SH-SY5Y (cell line): ENCODE measurements at regions not wholly inside any gene's neighbourhood (a gene's known extent, or its start where the extent isn't known, plus 50 kb on each side); places are given as distances from the start of the nearest gene placed in this dataset.

Experiments used
- GATA2 ChIP-seq: IDR thresholded peaks from 2 replicates; pipeline ENCODE4 v1.6.1; 2011; ENCODE audit warnings: mild to moderate bottlenecking, low read depth, low read length
- GATA3 ChIP-seq: IDR thresholded peaks from 2 replicates; pipeline ENCODE4 v1.6.1; 2011; ENCODE audit warnings: low read depth, mild to moderate bottlenecking, low read length, moderate library complexity

GRCh38 chr5:135254183-135254582 is 144.8 kb downstream of the MACROH2A1 start:
- TF ChIP-seq GATA3 (no peak), GATA2 (no peak)

- TF ChIP-seq GATA3 (no peak), GATA2 (peak; percentile 62)
Measured at GRCh38 chr5:135253601-135254178, 145.3 kb downstream of the MACROH2A1 start.

DNA sequence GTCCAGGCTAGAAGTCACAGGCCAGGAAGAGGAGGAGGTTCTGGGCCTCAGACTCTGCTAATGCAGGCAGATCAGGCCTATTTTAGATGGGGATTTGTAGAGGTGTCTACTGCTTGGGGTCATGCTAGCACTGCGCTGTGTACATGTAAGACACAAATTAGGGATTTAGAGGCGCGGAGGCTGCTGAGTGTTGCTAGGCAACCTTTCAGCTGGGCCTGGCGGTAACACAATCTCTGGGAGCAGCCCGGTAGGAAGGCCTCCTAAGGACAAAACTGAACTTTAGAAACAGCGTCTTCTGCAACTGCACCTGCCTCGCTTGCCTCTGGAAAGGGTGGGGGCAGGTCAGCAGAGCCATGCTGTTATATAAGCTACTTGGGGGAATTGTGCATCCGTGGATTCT is 147.9 kb downstream of the MACROH2A1 start:
- TF ChIP-seq GATA2 (no peak), GATA3 (no peak)

DNA sequence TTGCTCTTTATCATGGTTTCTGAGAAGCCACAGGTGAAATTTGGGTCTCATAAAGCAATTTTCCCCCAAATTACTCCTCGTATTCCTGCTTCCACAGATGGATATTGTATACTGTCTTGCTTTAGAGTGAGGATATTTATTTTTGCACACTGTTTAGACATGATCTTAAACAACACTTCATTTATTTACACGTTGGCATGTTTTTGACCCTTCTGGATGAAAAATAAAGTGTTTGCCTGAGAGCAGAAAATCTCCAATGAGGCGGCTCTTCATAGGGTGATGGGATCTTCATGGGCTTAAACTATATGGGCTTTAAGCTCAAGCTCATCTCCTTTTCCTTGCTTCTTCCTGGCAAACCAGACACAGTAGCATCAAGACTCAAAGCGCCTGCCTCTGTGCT is 148.4 kb downstream of the MACROH2A1 start:
- TF ChIP-seq GATA2 (no peak), GATA3 (no peak)

DNA sequence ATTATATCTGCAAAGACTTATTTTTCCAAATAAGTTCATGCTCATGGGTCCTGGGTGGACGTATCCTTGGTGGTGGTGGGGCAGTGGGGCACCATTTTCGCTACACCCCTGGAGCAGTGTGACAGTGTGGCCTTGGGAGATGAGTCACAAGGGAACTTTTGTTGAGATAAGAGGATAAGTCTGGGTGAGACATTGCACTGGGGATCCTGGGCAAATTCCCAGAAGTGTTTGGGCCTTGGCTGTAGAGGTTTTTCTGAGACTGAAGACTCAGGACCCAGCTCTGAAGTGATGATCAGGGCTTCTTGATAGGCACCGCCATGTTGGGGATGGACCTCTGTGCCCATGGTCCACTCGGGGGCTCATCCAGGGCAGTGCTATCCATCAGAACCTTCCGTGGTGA is 149.4 kb downstream of the MACROH2A1 start:
- TF ChIP-seq GATA2 = no peak
- TF ChIP-seq GATA3 = no peak

- TF ChIP-seq GATA2 (no peak), GATA3 (no peak)
Measured at GRCh38 chr5:135248801-135249231, 150.2 kb downstream of the MACROH2A1 start.

GRCh38 chr5:135246923-135247795 is 151.9 kb downstream of the MACROH2A1 start:
- TF ChIP-seq GATA3 (no peak), GATA2 (no peak)

DNA sequence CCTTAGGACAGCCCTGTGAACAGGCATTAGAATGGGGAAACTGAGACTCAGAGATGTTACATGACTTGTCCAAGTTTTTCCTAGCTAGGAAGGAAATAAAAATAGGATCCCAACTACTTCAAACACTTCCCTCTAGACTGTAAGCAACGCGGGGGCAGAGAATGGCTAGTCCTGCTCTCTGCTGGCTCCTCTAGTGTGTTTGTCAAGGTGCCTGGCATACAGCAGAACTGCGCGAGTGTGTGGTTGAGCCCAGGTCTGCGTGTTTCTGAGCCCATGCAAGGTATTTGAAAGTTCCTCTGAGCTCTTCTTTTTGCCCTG is 152.5 kb downstream of the MACROH2A1 start:
- TF ChIP-seq GATA2 (no peak), GATA3 (no peak)

DNA sequence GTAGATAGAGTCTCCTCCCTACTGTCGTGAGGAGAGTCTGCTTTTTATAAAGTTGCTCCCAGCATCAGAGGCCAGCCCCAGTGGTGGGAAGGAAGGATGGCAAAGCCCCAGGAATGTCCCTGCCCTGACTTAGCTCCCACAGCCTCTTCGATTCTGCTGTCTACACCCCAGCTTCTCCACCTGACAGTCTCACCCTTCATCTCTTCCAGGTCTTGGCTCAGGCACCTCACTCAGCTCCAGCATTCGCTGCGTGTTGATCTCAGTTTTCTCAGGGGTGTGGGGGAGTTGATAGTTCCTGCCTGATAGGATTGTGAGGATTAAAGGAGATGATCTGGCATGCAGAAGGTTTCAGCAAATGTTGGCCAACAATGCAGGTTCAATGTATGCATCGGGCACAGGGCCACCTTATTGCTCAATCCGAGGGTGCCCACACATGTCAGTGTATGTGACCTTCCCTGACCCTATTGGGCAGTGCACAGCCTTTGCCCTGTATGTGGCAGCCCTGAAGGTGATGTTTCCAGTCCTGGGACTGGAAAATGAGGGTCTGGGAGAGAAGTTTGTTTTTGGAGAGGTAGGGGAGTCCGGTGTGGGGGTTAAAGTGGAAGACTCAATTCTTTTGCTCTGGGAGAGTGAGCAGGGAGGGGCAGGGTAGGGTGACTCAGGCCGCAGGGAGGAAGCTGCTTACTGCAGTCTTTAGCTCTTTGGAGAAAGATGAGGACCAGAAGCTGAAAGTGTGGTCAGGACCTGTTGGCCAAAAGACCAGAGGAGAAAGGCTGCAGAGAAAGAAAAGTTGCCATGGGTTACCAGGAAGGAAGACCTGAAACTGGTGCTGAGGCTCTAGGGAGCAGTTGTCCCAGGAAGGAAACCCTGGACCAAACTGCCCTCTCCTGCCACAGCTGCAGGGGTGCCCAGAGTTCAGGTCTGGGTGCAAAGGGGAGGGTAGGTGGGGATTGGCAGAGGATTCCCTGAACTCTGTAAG is 153.2 kb downstream of the MACROH2A1 start:
- TF ChIP-seq GATA2 (no peak), GATA3 (no peak)

DNA sequence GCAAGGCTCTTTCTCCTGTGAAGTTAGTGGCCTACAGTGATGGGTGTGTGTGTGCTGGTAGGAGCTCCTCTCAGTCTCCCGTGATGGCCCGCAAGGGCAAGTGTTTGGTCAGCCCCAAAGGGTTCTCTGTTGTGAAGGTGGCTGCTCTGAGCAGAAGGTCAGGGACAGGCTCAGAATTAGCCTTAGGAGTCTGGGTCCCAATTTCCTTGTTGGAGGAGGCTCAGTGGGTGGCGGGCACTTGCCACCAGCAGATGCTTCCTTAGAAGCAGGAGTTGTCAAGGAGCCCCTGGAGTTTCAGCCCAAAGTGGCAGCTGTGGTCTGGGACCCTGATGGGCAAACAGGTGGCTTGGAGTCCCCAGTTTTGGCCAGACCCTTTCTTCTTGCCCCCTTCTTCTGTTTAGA is 154.4 kb downstream of the MACROH2A1 start:
- TF ChIP-seq GATA2 (no peak), GATA3 (no peak)

DNA sequence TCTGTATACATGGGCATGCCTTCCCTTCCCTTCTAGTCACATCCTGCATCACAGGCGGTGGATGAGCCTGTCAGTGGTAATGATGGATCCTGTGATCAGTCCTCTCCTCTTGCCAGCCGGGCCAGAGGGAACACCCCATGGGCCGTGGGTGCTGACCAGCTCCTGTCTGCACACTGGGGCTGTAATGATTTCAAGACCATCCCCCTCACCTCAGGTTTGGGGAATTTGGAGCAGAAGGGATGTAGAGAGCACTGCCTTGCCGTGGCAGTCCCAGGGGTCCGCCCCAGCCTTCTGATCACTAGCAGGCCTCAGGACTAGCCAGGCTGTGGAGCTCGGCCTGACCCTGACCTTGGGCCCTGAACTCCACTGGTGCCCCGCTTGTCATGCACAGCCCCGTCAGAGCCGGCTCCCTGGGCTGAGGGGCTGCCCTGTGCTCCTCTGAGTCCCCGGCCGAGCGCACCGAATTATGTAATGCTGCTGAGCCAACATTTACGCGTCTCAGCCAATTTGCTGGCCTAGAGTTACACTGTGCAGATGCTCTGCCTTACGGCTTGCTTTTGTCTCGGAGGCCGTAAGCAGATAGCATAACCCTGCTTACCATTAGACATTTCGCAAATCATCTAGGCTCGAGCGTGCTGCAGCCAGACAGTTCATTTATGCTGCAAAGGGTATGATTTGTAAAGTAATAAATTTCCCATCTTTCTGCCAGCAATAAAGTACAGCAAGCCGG is 155.3 kb downstream of the MACROH2A1 start:
- TF ChIP-seq GATA2 = peak; percentile 67
- no peak for TF ChIP-seq GATA3

DNA sequence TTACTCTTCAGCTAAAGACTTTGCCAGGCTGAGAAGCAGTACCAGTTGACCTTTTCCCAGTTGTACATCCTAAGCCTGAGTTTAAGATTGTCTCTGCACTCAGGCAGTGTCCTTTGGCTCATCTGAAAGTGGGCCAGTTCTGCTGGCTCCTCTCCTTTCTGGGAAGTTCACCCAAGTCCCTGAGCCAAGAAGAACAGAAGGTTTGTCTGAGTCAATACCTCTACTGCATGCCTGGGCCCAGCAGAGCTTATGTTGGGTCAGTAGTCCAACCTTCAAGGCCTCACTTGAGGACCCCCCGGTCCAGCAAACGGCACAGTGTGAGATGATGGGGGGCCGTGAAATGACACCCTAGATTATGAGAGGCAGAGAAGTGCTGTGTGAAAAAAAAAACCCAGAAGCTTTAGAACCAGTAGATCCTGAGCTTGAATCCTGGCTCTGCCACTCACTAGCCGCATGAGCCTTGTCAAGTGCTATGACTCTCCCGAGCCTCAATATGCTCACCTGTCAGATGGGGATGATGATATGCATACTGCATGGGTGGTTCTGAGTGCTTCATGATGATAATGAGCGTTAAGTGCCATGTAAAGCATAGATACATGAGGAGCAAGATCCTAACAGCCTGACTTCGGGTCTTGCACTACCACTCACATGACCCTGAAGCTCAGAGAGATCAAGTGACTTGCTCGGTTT is 156.0 kb downstream of the MACROH2A1 start:
- TF ChIP-seq GATA3 (no peak), GATA2 (no peak)
